ENCODE measurements at regions not wholly inside any gene's neighbourhood (a gene's known extent, or its start where the extent isn't known, plus 50 kb on each side); places are given as distances from the start of the nearest gene placed in this dataset.
"Not testable (repeated sequence)": the region's sequence is repeated elsewhere in the genome, so short reads cannot be mapped to it uniquely, and the experiment has no call there.

DNA sequence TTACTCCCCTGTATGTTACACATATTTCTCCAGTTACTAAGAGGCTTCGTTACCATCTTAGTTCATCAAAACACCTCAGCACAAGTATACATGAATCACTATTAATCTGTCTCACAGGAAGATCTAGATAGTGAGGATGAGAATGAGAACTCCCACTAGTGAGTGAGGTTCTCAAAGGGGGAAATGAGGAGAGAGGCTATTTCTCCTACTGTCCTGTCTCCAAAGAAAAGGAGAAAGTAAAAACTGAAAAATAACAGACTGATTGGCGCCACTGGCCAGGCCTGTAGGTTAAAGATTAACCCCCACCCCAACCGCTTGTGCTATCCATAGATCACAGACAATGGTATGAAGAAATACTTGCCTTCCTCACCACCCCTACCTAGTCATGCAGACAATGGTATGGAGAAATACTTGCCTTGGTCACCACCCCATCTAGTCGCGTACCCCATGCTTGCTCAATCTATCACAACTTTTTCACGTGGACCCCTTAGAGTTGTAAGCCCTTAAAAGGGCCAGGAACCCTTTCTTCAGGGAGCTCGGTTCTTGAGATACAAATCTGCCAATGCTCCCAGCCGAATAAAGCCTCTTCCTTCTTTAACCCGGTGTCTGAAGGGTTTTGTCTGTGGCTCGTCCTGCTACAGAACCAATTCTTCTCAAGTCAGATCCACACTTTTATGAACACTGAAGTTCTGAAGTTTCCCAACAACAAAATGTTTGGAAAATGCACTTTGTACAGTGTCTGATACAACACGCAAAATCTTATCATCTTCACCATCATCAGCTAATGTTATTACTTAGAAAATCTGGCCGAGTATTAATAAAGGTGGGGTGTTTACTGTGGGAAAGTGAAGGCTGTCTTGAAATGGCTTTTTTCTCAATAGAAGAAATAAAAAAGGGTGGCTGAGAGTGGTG is 598.1 kb downstream of the UQCRFS1 start:
- Histone ChIP-seq H3K9ac (ENCODE audit: low read depth in 1 of 3, low read length in 3 of 3) (no peak overlapping the region), H3K4me3 (ENCODE audit: low read length in 3 of 3) (no peak overlapping the region), H3K27me3 (ENCODE audit: control insufficient read depth in 3 of 3, insufficient read depth in 3 of 3, low read length in 3 of 3) (no peaks in the 10 kb centered on the region), H3K27ac (ENCODE audit: low read depth, low read length) (no peak overlapping the region), H3K4me1 (ENCODE audit: control insufficient read depth in 3 of 3, insufficient read depth in 3 of 3, low read length in 3 of 3) (no peaks in the 10 kb centered on the region), H3K36me3 (ENCODE audit: control insufficient read depth in 3 of 3, insufficient read depth in 3 of 3, low read length in 3 of 3) (no peaks in the 10 kb centered on the region), H3K9me3 (ENCODE audit: control insufficient read depth in 3 of 3, low read length in 3 of 3) (peaks cover 0 to 4% (median 2%) of the 10 kb centered on the region in 3 donors)

DNA sequence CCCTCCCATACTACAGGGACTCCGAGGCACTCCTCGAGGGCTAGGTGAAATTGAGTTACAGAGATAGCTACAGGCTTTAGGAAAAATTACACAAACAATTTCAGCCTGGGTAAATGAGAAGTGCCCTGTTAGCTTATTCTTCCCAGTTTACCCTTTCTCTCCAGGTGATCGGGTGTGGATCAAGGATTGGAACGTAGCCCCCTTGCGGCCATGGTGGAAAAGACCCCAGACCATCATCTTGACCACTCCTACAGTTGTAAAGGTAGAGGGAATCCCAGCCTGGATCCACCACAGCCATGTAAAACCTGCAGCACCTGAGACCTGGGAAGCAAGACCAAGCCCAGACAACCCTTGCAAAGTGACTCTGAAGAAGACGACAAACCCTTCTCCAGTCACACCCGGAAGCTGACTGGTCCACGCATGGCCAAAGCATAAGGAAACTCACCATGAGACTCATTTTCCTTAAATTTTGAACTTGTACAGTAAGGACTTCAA is 600.6 kb downstream of the UQCRFS1 start:
- H3K36me3 ChIP-seq (ENCODE audit: control insufficient read depth in 3 of 3, insufficient read depth in 3 of 3, low read length in 3 of 3) = no peaks in the 10 kb centered on the region
- no peak overlapping the region for H3K4me3 ChIP-seq (ENCODE audit: low read length in 3 of 3)
- H3K27ac ChIP-seq (ENCODE audit: low read depth, low read length) = no peak overlapping the region
- H3K4me1 ChIP-seq (ENCODE audit: control insufficient read depth in 3 of 3, insufficient read depth in 3 of 3, low read length in 3 of 3) = no peaks in the 10 kb centered on the region
- no peaks in the 10 kb centered on the region for H3K27me3 ChIP-seq (ENCODE audit: control insufficient read depth in 3 of 3, insufficient read depth in 3 of 3, low read length in 3 of 3)
- peaks cover 0 to 4% (median 2%) of the 10 kb centered on the region in 3 donors for H3K9me3 ChIP-seq (ENCODE audit: control insufficient read depth in 3 of 3, low read length in 3 of 3)
- no peak overlapping the region for H3K9ac ChIP-seq (ENCODE audit: low read depth in 1 of 3, low read length in 3 of 3)

GRCh38 chr19:28611227-28611914 is 601.6 kb downstream of the UQCRFS1 start:
- not testable (repeated sequence) for H3K27me3 ChIP-seq (ENCODE audit: control insufficient read depth in 3 of 3, insufficient read depth in 3 of 3, low read length in 3 of 3); H3K27ac ChIP-seq (ENCODE audit: low read depth, low read length); H3K36me3 ChIP-seq (ENCODE audit: control insufficient read depth in 3 of 3, insufficient read depth in 3 of 3, low read length in 3 of 3); H3K9ac ChIP-seq (ENCODE audit: low read depth in 1 of 3, low read length in 3 of 3); H3K4me3 ChIP-seq (ENCODE audit: low read length in 3 of 3); H3K4me1 ChIP-seq (ENCODE audit: control insufficient read depth in 3 of 3, insufficient read depth in 3 of 3, low read length in 3 of 3); H3K9me3 ChIP-seq (ENCODE audit: control insufficient read depth in 3 of 3, low read length in 3 of 3)

DNA sequence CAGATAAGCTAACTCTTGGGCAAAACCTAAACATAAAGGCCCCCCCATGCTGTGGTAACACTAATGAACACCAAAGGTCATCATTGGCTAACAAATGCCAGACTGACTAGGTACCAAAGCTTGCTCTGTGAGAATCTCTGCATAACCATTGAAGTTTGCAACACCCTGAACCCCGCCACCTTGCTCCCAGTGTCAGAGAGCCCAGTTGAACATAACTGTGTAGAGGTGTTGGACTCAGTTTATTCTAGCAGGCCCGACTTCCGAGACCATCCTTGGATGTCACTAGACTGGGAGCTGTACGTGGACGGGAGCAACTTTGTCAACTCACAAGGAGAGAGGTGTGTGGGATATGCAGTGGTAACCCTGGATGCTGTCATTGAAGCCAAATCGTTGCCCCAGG is 602.2 kb downstream of the UQCRFS1 start:
- H3K27me3 ChIP-seq (ENCODE audit: control insufficient read depth in 3 of 3, insufficient read depth in 3 of 3, low read length in 3 of 3) = no peaks in the 10 kb centered on the region
- H3K36me3 ChIP-seq (ENCODE audit: control insufficient read depth in 3 of 3, insufficient read depth in 3 of 3, low read length in 3 of 3) = no peaks in the 10 kb centered on the region
- no peaks in the 10 kb centered on the region for H3K4me1 ChIP-seq (ENCODE audit: control insufficient read depth in 3 of 3, insufficient read depth in 3 of 3, low read length in 3 of 3)
- H3K9ac ChIP-seq (ENCODE audit: low read depth in 1 of 3, low read length in 3 of 3) = no peak overlapping the region
- H3K4me3 ChIP-seq (ENCODE audit: low read length in 3 of 3) = no peak overlapping the region
- no peak overlapping the region for H3K27ac ChIP-seq (ENCODE audit: low read depth, low read length)
- H3K9me3 ChIP-seq (ENCODE audit: control insufficient read depth in 3 of 3, low read length in 3 of 3) = peaks cover 0 to 4% (median 2%) of the 10 kb centered on the region in 3 donors

DNA sequence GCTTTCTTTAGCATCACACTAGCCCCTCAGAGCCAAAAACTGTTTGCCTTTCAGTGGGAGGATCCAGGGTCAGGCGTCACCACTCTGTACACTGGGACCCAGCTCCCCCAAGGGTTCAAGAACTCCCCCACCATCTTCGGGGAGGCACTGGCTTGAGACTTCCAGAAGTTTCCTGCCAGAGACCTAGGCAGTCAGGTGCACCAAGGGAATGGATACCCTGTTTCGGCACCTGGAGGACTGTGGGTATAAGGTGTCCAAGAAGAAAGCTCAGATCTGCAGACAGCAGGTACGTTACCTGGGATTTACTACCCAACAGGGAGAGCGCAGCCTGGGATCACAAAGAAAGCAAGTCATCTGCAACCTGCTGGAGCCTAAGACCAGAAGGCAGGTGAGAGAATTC is 603.0 kb downstream of the UQCRFS1 start:
- H3K36me3 ChIP-seq (ENCODE audit: control insufficient read depth in 3 of 3, insufficient read depth in 3 of 3, low read length in 3 of 3) = no peaks in the 10 kb centered on the region

DNA sequence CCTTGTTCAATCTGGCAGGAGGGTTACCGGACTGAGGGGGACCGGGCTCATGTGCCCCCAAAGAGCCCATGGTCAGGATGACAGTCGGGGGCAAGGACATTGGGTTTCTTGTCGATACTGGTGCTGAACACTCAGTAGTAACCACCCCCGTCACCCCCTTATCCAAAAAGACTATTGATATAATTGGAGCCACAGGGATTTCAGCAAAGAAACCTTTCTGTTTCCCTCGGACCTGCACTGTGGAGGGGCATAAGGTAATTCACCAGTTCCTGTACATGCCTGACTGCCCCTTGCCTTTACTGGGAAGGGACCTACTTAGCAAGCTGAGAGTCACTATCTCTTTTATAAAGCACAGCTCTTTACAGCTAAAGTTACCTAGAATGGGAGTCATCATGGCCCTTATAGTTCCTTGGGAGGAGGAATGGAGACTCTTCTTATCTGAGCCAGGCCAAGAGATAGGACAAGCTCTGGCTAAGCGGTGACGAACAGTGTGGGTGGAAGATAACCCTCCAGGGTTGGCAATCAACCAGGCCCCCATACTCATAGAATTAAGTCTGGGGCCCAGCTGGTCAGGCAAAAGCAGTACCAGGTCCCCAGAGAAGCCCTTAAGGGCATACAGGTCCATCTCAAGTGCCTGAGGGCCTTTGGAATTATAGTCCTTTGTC is 603.7 kb downstream of the UQCRFS1 start:
- H3K36me3 ChIP-seq (ENCODE audit: control insufficient read depth in 3 of 3, insufficient read depth in 3 of 3, low read length in 3 of 3) = no peaks in the 10 kb centered on the region
- H3K4me1 ChIP-seq (ENCODE audit: control insufficient read depth in 3 of 3, insufficient read depth in 3 of 3, low read length in 3 of 3) = no peaks in the 10 kb centered on the region
- H3K9ac ChIP-seq (ENCODE audit: low read depth in 1 of 3, low read length in 3 of 3) = no peak overlapping the region
- H3K27me3 ChIP-seq (ENCODE audit: control insufficient read depth in 3 of 3, insufficient read depth in 3 of 3, low read length in 3 of 3) = no peaks in the 10 kb centered on the region
- H3K9me3 ChIP-seq (ENCODE audit: control insufficient read depth in 3 of 3, low read length in 3 of 3) = peaks cover 0 to 4% (median 2%) of the 10 kb centered on the region in 3 donors
- no peak overlapping the region for H3K4me3 ChIP-seq (ENCODE audit: low read length in 3 of 3)
- H3K27ac ChIP-seq (ENCODE audit: low read depth, low read length) = no peak overlapping the region

More for the DNA sequence above, 603.0 kb downstream of the UQCRFS1 start:
- H3K4me1 ChIP-seq (ENCODE audit: control insufficient read depth in 3 of 3, insufficient read depth in 3 of 3, low read length in 3 of 3) = no peaks in the 10 kb centered on the region
- H3K4me3 ChIP-seq (ENCODE audit: low read length in 3 of 3) = no peak overlapping the region
- H3K27ac ChIP-seq (ENCODE audit: low read depth, low read length) = no peak overlapping the region
- no peak overlapping the region for H3K9ac ChIP-seq (ENCODE audit: low read depth in 1 of 3, low read length in 3 of 3)
- no peaks in the 10 kb centered on the region for H3K27me3 ChIP-seq (ENCODE audit: control insufficient read depth in 3 of 3, insufficient read depth in 3 of 3, low read length in 3 of 3)
- H3K9me3 ChIP-seq (ENCODE audit: control insufficient read depth in 3 of 3, low read length in 3 of 3) = peaks cover 0 to 4% (median 2%) of the 10 kb centered on the region in 3 donors

GRCh38 chr19:28608292-28608691 is 604.7 kb downstream of the UQCRFS1 start:
- Histone ChIP-seq H3K27ac (ENCODE audit: low read depth, low read length) (no peak overlapping the region), H3K9ac (ENCODE audit: low read depth in 1 of 3, low read length in 3 of 3) (no peak overlapping the region), H3K4me3 (ENCODE audit: low read length in 3 of 3) (no peak overlapping the region), H3K9me3 (ENCODE audit: control insufficient read depth in 3 of 3, low read length in 3 of 3) (no peaks in the 10 kb centered on the region), H3K27me3 (ENCODE audit: control insufficient read depth in 3 of 3, insufficient read depth in 3 of 3, low read length in 3 of 3) (no peaks in the 10 kb centered on the region), H3K36me3 (ENCODE audit: control insufficient read depth in 3 of 3, insufficient read depth in 3 of 3, low read length in 3 of 3) (no peaks in the 10 kb centered on the region), H3K4me1 (ENCODE audit: control insufficient read depth in 3 of 3, insufficient read depth in 3 of 3, low read length in 3 of 3) (no peaks in the 10 kb centered on the region)

DNA sequence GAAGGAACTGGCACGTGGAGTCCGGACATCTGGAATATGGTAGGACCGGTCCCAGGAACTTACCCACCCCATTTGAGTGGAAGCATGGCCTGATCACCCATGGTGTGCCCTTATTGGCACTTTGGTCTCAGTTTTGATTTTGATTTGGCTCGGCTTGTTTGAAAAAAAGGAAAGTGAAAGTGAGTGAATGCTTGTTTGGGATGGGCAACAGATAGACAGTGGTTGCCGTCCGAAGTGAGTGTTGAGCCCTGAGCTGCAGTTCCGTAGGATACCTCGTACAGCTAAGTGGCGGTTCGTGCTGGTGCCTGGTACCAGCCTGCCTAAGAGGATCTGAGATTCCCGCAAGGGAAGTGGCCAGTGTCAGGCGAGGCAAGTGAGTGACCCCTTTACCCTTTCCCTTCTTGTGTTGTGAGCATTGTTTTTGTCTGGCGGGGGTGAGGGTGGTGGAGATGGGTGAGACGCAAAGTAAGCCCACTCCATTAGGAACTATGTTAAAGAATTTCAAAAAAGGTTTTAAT is 605.8 kb downstream of the UQCRFS1 start:
- Histone ChIP-seq H3K9me3 (ENCODE audit: control insufficient read depth in 3 of 3, low read length in 3 of 3) (no peaks in the 10 kb centered on the region), H3K9ac (ENCODE audit: low read depth in 1 of 3, low read length in 3 of 3) (no peak overlapping the region), H3K4me1 (ENCODE audit: control insufficient read depth in 3 of 3, insufficient read depth in 3 of 3, low read length in 3 of 3) (no peaks in the 10 kb centered on the region), H3K27ac (ENCODE audit: low read depth, low read length) (no peak overlapping the region), H3K27me3 (ENCODE audit: control insufficient read depth in 3 of 3, insufficient read depth in 3 of 3, low read length in 3 of 3) (no peaks in the 10 kb centered on the region), H3K36me3 (ENCODE audit: control insufficient read depth in 3 of 3, insufficient read depth in 3 of 3, low read length in 3 of 3) (no peaks in the 10 kb centered on the region), H3K4me3 (ENCODE audit: low read length in 3 of 3) (no peak overlapping the region)

- no peaks in the 10 kb centered on the region for H3K36me3 ChIP-seq (ENCODE audit: control insufficient read depth in 3 of 3, insufficient read depth in 3 of 3, low read length in 3 of 3)
- no peak overlapping the region for H3K27ac ChIP-seq (ENCODE audit: low read depth, low read length)
- no peak overlapping the region for H3K4me3 ChIP-seq (ENCODE audit: low read length in 3 of 3)
- no peak overlapping the region for H3K9ac ChIP-seq (ENCODE audit: low read depth in 1 of 3, low read length in 3 of 3)
- no peaks in the 10 kb centered on the region for H3K9me3 ChIP-seq (ENCODE audit: control insufficient read depth in 3 of 3, low read length in 3 of 3)
- no peaks in the 10 kb centered on the region for H3K27me3 ChIP-seq (ENCODE audit: control insufficient read depth in 3 of 3, insufficient read depth in 3 of 3, low read length in 3 of 3)
- no peaks in the 10 kb centered on the region for H3K4me1 ChIP-seq (ENCODE audit: control insufficient read depth in 3 of 3, insufficient read depth in 3 of 3, low read length in 3 of 3)
These were observed 606.5 kb downstream of the UQCRFS1 start for GRCh38 chr19:28606269-28607032.
